Erythroblast (primary cell): ENCODE measurements at regions not wholly inside any gene's neighbourhood (a gene's known extent, or its start where the extent isn't known, plus 50 kb on each side); places are given as distances from the start of the nearest gene placed in this dataset.

Experiments used
- GATA1 ChIP-seq: IDR thresholded peaks from 2 replicates; pipeline ENCODE4 v1.6.1; 2011; ENCODE audit warnings: low read depth, mild to moderate bottlenecking, control low read depth, low read length, moderate library complexity
- POLR2A ChIP-seq: IDR thresholded peaks from 2 replicates; pipeline ENCODE4 v1.6.1; 2011; ENCODE audit warnings: mild to moderate bottlenecking, low read length

DNA sequence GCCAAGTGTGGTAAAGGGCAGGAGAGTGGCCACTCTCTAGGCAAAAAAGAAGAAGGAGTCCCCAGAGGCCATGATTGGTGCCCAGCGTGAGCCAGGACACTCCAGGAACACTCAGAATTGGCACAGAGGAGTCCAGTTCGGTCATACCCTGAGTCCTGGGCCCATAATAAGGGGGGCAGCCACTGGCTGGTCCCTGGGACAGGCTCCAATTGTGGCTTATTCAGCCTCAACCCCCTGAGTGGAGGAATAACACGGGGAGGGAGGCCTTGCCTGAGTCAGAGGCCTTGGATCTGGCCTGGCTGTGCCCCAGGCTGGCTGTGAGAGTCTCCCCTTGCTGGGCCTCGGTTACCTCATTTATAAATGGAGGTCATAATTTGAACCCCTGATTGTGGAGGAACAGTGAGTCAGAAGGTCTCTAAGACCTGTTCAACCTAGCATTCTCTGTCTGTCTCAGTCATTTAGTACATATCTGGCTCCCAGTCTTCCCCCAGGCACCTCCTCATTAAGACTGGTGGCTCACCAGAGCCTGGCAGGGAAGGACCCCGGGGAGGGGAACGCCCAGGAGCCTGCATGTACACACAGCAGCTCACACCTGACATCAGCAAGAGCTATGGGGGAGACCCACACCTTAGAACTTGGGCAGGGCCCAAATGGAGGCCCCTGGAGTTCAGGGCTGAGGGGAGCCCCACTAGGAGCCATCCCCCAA, 95.9 kb upstream of the ATP2B2 start:
- TF ChIP-seq POLR2A (no peak), GATA1 (no peak)
